ENCODE measurements at regions not wholly inside any gene's neighbourhood (a gene's known extent, or its start where the extent isn't known, plus 50 kb on each side); places are given as distances from the start of the nearest gene placed in this dataset.

GRCh38 chr6:113556775-113557174 lies 300.4 kb upstream of the MARCKS start:
- DNase-seq: no peak

- no peak for DNase-seq
These were observed 298.7 kb upstream of the MARCKS start for GRCh38 chr6:113558431-113558830.

DNA sequence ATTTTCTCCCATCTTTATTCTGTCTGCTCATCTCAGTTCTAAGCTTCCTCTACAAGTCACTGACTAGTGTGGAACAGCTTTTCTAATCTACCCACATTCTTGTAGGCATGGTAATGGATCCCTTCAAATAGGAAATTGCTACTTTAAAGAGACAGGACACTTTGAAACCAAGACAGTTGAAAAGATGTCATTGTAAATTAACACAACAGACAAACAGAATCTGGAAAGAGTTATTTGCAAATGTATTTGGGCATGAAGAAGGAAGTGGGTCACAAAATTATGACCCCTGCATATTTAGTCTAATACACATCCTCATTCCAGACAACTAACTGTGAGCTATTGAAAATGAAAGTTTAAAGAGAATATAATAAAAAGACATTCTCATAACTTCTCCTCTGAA lies 298.2 kb upstream of the MARCKS start:
- no peak for DNase-seq

DNA sequence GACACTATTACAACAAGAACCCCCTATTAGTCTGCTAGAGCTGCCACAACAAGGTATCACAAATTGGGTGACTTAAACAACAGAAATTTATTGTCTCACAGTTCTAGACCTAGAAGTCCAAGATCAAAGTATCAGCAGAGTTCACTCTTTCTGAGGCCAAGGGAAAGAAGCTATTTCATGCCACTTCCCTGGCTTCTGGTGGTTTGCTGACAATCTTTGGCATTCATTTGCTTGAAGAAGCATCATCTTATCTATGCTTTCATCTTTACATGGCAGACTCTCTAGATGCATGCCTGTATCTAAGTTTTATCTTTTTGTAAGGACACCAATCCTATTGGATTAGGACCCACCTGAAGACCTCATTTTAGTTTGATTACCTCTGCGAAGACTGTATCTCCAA lies 296.8 kb upstream of the MARCKS start:
- no peak for DNase-seq

GRCh38 chr6:113560908-113561307 lies 296.2 kb upstream of the MARCKS start:
- DNase-seq: no peak

DNA sequence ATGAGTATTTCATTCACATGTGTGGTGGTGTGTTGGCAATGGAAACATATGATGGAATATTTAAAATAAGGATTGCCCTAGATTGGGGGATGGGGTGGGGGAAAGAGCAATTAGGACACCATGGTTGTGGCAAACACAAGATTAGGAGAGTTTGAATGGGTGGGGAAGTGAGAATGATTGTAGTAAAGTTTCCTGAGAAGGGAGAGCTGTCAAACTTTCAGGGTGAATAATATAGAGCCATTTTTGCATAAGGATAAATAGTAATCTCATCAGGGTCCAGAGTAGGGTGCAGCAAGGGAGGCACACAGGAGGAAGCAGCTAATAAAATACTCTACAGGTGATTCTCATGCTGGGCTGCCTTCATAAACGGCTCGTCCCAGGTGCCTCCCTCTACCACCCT lies 294.9 kb upstream of the MARCKS start:
- DNase-seq: no peak

GRCh38 chr6:113564371-113565171 lies 292.6 kb upstream of the MARCKS start:
- no peak for DNase-seq

GRCh38 chr6:113565306-113565705 lies 291.8 kb upstream of the MARCKS start:
- DNase-seq: no peak

DNA sequence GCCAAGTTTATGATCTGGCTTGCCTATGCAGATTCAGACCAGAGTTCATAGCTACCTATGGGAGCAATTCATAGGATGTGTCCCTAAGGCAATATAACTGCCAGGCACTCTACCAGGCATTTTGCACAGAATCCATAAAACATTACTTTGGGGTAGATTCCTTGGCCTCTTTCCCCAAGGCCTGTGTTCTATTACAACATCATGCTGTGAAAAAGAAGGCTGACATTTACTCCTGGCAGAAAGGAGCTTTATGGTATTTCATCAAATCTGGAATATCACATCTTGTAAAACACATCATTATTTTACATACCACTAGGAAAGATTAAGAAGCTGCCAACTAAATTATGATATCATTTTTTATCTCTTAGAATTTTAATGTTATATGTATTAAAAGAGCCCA lies 287.0 kb upstream of the MARCKS start:
- DNase-seq: no peak

GRCh38 chr6:113570641-113571040 lies 286.5 kb upstream of the MARCKS start:
- DNase-seq: no peak

- DNase-seq: no peak
These were observed 283.0 kb upstream of the MARCKS start for GRCh38 chr6:113574147-113574546.

DNA sequence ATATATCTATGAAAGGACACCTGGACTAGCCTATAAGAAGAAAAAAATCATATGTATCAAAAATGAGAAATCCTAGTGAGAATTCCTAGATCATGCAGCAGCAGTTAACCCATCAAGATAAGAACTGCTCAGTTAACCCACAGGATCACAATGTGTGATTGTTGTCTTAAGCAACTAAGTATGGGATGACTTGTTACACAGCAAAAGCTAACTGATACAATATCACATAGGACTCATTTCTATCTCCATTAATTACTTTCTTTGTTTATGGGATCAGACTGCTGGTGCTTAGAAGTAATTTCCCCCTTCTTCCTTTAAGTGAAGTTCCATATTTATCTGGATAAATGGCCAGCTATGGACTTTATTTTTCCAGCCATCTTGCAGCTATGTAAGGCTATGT lies 280.8 kb upstream of the MARCKS start:
- DNase-seq: no peak

DNA sequence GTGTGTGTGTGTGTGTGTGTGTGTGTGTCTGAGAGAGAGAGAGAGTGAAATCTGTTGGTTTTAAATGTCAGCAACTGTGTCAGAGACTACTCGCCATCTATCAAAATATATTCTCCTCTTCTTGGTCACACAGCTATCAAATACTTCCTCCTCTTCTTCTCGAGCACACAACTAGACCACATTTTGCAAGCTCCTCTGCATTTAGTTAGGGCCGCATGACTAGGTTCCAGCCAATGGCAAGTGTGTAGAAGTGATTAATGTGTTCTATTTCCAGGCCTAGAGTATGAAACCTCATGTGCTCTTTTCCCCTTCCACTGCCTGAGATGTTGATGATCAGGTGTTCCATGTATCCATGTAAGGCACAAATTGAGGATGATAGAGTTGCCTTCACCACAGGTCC lies 278.5 kb upstream of the MARCKS start:
- DNase-seq: no peak

DNA sequence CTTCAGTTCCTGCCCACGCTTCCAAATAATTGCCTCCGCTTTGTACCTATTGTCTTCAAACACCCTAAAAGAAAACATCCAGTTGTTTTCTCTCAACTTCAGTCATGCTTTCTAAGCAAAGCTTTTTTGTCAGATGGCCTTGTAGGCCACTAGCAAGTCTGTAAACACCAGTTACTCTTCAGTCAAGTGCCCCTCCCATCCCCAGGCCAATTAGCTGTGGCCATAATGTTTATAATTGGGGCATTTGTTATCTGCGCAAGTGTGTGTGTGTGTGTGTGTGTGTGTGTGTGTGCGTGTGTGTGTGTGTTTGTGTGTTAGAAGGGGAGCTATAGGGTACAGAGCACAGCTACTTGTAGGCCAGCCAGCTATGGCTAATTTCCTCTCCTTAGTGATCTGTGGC lies 272.4 kb upstream of the MARCKS start:
- DNase-seq: no peak

- DNase-seq: no peak
These were observed 271.9 kb upstream of the MARCKS start for GRCh38 chr6:113585246-113585645.

GRCh38 chr6:113586413-113587077 lies 270.6 kb upstream of the MARCKS start:
- no peak for DNase-seq

DNA sequence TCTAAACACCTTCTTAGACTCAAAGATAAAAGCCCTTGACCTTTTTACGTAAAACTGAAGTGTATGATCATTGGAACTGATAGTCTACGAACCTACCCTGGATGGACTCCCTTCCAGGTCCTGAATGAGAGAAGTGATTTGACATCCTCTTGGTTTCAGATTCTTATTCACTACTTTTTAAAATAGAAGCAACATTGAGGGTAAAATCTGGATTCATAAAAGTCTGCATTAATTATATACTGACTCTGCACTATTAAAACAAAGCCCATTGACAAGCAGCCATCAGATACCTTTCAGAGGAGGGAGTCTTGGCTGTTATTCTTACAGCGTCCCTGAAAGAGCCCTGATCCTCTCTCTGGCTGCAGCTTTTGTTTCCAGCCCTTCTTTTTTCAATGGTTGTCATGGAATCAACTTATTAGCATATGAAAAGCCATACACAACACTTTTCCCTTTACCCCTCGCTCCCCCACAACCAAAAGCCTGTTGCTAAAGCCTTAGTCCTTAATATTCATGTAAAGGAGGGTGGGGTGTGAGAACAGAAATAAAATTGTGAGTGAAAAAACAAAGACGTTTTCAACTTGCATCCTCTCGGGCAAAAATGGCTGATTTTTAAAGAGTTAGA lies 270.0 kb upstream of the MARCKS start:
- no peak for DNase-seq

- no peak for DNase-seq
These were observed 268.5 kb upstream of the MARCKS start for GRCh38 chr6:113588646-113589045.

DNA sequence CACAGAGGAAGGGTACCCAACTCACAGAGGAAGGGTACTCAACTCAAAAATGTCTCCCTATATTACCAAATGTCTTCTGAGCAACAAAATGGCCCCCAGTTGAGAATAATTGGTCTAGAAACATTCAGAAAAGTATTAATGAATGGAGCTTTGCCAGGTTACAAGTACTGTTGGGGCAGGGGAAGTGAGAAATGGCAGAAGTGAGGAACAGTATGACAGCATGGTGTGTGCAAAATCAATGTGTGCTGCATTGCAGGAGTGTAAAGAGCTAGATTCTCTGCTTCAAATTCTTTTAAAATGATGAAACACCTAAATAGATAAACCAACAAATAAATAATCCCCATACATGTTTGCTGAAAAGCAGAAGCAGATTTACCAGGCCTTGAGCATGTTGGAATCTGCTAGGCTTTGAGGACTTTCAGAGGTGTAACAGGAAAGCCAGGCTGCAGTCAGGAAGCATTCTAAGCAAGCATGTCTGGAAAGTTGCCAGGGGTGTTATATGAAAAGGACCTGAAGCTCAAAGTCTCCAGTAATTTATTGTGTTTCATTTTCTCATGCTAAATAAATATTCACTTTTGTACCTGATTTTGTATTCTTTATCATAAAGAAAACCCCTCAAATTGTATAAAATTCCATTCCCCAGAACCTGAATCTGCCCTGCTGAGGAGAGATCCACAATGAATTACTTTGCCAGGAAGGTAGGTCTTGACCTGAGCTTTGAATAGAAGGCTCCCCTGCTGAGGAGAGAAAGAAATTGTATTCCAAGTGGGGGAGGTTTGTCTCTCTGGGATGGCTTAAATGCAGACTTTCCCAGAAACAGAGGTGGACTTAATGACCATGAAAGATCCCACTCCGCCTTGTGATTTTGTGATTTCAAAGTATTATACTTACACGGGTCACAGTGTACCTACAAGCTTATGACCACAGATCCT lies 265.0 kb upstream of the MARCKS start:
- DNase-seq: no peak

DNA sequence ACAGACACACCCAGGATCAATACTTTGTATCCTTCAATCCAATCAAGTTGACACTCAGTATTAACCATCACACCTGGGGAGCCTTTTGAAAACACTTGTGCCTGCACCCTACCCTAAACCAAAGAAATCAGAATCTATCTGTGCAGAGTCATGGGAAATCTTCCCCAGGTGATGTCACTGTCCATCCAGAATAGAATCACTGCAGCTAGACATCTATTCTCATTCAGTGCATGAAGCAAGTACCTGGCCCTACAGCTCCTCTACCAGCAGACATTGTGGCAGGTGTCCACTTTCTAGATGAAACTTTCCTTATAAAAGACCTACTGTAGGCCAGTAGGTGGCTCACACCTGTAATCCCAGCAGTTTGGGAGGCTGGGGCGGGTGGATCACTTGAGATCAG lies 262.4 kb upstream of the MARCKS start:
- DNase-seq: no peak

GRCh38 chr6:113595911-113596376 lies 261.2 kb upstream of the MARCKS start:
- DNase-seq: no peak

- no peak for DNase-seq
These were observed 260.5 kb upstream of the MARCKS start for GRCh38 chr6:113596387-113597230.

All from activated naive CD4-positive, alpha-beta T cell treated with Interleukin-2 at 50 U/mL for 16 hours (primary cell).